IMR-90 (cell line): ENCODE measurements at regions not wholly inside any gene's neighbourhood (a gene's known extent, or its start where the extent isn't known, plus 50 kb on each side); places are given as distances from the start of the nearest gene placed in this dataset.

Experiments
- ATAC-seq: fragments of 200-7000 bp; cut with Tn5 transposase; 2 replicates; pipeline ENCODE4 v1.9.1; 2020; ENCODE audit warnings: low read depth, mild to moderate bottlenecking, moderate library complexity
- BruUV-seq: library from RNA; stranded (reverse); fragments of 400-500 nt; replicated peaks from 2 replicates; lab custom pipeline; 2021; lab: Mats Ljungman, UMichigan
- CTCF ChIA-PET: fragments of 300-600 bp; formaldehyde crosslinking; extraction: SDS; loops from one replicate; lab custom pipeline; 2021; ENCODE audit warnings: antibody characterized with exemption; lab: Yijun Ruan, JAX
- POLR2A ChIA-PET: fragments of 300-600 bp; sonication (Branson Sonifier 250); formaldehyde crosslinking; loops from one replicate; lab custom pipeline; 2022; ENCODE audit warnings: antibody characterized with exemption; ENCODE audit not compliant: unreplicated experiment; lab: Charles Lee
- DNase-seq: peaks from one replicate; pipeline ENCODE4 v3.0.0; 2013
- H2AFZ ChIP-seq: replicated peaks from 2 replicates; pipeline ENCODE3; 2013; ENCODE audit warnings: low read length, mild to moderate bottlenecking; ENCODE audit not compliant: poor library complexity
- H2AK5ac ChIP-seq: 2 replicates; pipeline ENCODE4 v1.6.1; 2013; ENCODE audit warnings: low read depth, low read length, inconsistent platforms
- H2AK9ac ChIP-seq: replicated peaks from 2 replicates; pipeline ENCODE3; 2013; ENCODE audit warnings: mild to moderate bottlenecking, low read depth, low read length, moderate library complexity; ENCODE audit not compliant: poor library complexity
- H2BK120ac ChIP-seq: 2 replicates; pipeline ENCODE4 v1.6.1; 2013; ENCODE audit warnings: low read depth, low read length, inconsistent platforms
- H2BK15ac ChIP-seq: 3 replicates; pipeline ENCODE4 v1.6.1; 2013; ENCODE audit warnings: low read depth, low read length, inconsistent platforms
- H2BK20ac ChIP-seq: 2 replicates; pipeline ENCODE4 v1.6.1; 2013; ENCODE audit warnings: low read depth, mild to moderate bottlenecking, inconsistent platforms, low read length, moderate library complexity
- H2BK5ac ChIP-seq: 2 replicates; pipeline ENCODE4 v1.6.1; 2013; ENCODE audit warnings: mild to moderate bottlenecking, low read depth, low read length, inconsistent platforms; ENCODE audit not compliant: poor library complexity, severe bottlenecking
- H3K14ac ChIP-seq: replicated peaks from 2 replicates; pipeline ENCODE4 v1.6.1; 2013; ENCODE audit warnings: low read depth, low read length, inconsistent platforms
- H3K18ac ChIP-seq: 2 replicates; pipeline ENCODE4 v1.6.1; 2013; ENCODE audit warnings: low read depth, low read length, control low read depth
- H3K23ac ChIP-seq: 2 replicates; pipeline ENCODE4 v1.6.1; 2013; ENCODE audit warnings: low read depth, low read length, inconsistent platforms
- H3K27ac ChIP-seq: 2 replicates; pipeline ENCODE4 v1.5.1; 2013; ENCODE audit warnings: mild to moderate bottlenecking, control low read depth, low read length; ENCODE audit not compliant: insufficient read depth
- H3K27me3 ChIP-seq: 2 replicates; pipeline ENCODE4 v1.6.1; 2013; ENCODE audit warnings: low read length; ENCODE audit not compliant: control insufficient read depth, insufficient read depth
- H3K36me3 ChIP-seq: 2 replicates; pipeline ENCODE4 v1.6.1; 2013; ENCODE audit warnings: low read length, mixed read lengths; ENCODE audit not compliant: control insufficient read depth, insufficient read depth
- H3K4ac ChIP-seq: 2 replicates; pipeline ENCODE4 v1.6.1; 2013; ENCODE audit warnings: low read depth, low read length, inconsistent platforms
- H3K4me1 ChIP-seq: 2 replicates; pipeline ENCODE4 v1.6.1; 2013; ENCODE audit warnings: low read length, mixed read lengths; ENCODE audit not compliant: control insufficient read depth, insufficient read depth
- H3K4me2 ChIP-seq: 2 replicates; pipeline ENCODE4 v1.6.1; 2013; ENCODE audit warnings: low read depth, mild to moderate bottlenecking, control low read depth, low read length, moderate library complexity
- H3K4me3 ChIP-seq: 2 replicates; pipeline ENCODE4 v1.5.1; 2013; ENCODE audit warnings: low read depth, mild to moderate bottlenecking, control low read depth, low read length, moderate library complexity; ENCODE audit not compliant: insufficient read depth
- H3K56ac ChIP-seq: 2 replicates; pipeline ENCODE4 v1.6.1; 2013; ENCODE audit warnings: low read length, inconsistent platforms; ENCODE audit not compliant: insufficient read depth; ENCODE audit errors: extremely low read depth
- H3K79me1 ChIP-seq, 2 experiments: 2 replicates each; pipeline ENCODE4 v1.6.1; 2013; ENCODE audit warnings: low read length in 2 of 2, inconsistent platforms in 1 of 2, low read depth in 1 of 2
- H3K9ac ChIP-seq: 2 replicates; pipeline ENCODE4 v1.6.1; 2013; ENCODE audit warnings: low read depth, low read length, control low read depth
- H3K9me1 ChIP-seq: 2 replicates; pipeline ENCODE4 v1.6.1; 2013; ENCODE audit warnings: low read length, inconsistent platforms; ENCODE audit not compliant: insufficient read depth
- H3K9me3 ChIP-seq: 2 replicates; pipeline ENCODE4 v1.6.1; 2013; ENCODE audit warnings: low read length; ENCODE audit not compliant: control insufficient read depth, insufficient read depth
- H4K20me1 ChIP-seq: 2 replicates; pipeline ENCODE4 v1.6.1; 2013; ENCODE audit warnings: low read length, inconsistent platforms; ENCODE audit not compliant: insufficient read depth
- H4K5ac ChIP-seq: 2 replicates; pipeline ENCODE4 v1.6.1; 2013; ENCODE audit warnings: mild to moderate bottlenecking, low read depth, low read length, control low read depth
- H4K8ac ChIP-seq, 2 experiments: 2 replicates each; pipeline ENCODE4 v1.6.1; 2013; ENCODE audit warnings: low read depth in 2 of 2, low read length in 2 of 2, control low read depth in 1 of 2, inconsistent platforms in 1 of 2
- H4K91ac ChIP-seq: 2 replicates; pipeline ENCODE4 v1.6.1; 2013; ENCODE audit warnings: low read depth, low read length, inconsistent platforms; ENCODE audit not compliant: insufficient read depth
- CEBPB ChIP-seq: IDR thresholded peaks from 2 replicates; pipeline ENCODE4 v1.6.1; 2012; ENCODE audit warnings: low read depth, low read length, improper control_type of control experiment
- MXI1 ChIP-seq: IDR thresholded peaks from 2 replicates; pipeline ENCODE4 v1.6.1; 2012; ENCODE audit warnings: low read depth, mild to moderate bottlenecking, low read length, moderate library complexity, borderline replicate concordance
- WGBS, 2 experiments: methylation state at CpG; one replicate each; pipeline versions ENCODE4 v1.1.5 to v1.1.7; 2013; ENCODE audit warnings: missing lambda C conversion rate in 2 of 2; ENCODE audit not compliant: insufficient read length in 1 of 2; ENCODE audit errors: extremely low coverage in 2 of 2; 5-methylcytosine and 5-hydroxymethylcytosine counted together
- dilution Hi-C: fragments of 300-500 bp; cut with HindIII; formaldehyde crosslinking; loops from one replicate; pipeline ENCODE4 v1.14.3; 2018; ENCODE audit warnings: low sequenced_read_pairs; ENCODE audit not compliant: unreplicated experiment
- in situ Hi-C: fragments of 300-500 bp; cut with MboI; formaldehyde crosslinking; loops from 3 replicates; pipeline ENCODE4 v1.14.3; 2019; ENCODE audit warnings: low sequenced_read_pairs, inconsistent platforms, mixed read lengths
- intact Hi-C: fragments of 100-400 bp; cut with micrococcal nuclease; formaldehyde crosslinking; loops from 2 replicates; pipeline ENCODE4 v1.10.0; 2022

DNA sequence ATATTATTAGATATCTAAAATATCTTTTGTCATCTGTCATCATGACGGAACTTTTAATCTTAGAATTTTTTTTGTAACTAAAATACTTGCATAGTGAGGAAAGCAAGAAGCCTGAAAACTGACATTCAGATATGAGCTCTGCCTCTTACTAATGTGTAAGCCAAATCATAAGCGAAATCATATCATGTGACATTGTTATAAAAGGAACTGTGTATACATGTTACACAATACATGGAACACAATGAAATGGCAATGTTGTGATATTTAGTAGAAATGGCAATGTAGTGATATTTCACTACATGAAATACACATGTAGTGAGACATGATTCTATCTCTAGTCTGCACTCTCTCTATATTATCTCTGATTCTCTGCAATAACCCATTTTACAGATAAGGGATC, 1016.4 kb upstream of the PIK3C3 start:
- BruUV-seq: no TSS peak
- dilution Hi-C loops (no loop called here), in situ Hi-C loops (no loop called here), intact Hi-C loops (no loop called here)
- H3K18ac ChIP-seq: no peak overlapping the region
- WGBS, 2 experiments: no CpG with 5 or more reads among the region's 2 CpGs
- H3K9me1 ChIP-seq: no peaks in the 10 kb centered on the region
- no peak overlapping the region for H4K5ac ChIP-seq
- peak; percentile 51 for TF ChIP-seq CEBPB
- TF ChIP-seq MXI1: no peak
- POLR2A ChIA-PET: no interaction called here
- no peak overlapping the region for H2BK15ac ChIP-seq
- H3K14ac ChIP-seq: no peak overlapping the region
- no peaks in the 10 kb centered on the region for H3K36me3 ChIP-seq
- DNase-seq (no peak), ATAC-seq (no peak)
- H3K27me3 ChIP-seq: no peaks in the 10 kb centered on the region
- H3K79me1 ChIP-seq: no peaks in the 10 kb centered on the region
- no peak overlapping the region for H4K91ac ChIP-seq
- H3K9me3 ChIP-seq: no peaks in the 10 kb centered on the region
- no peak overlapping the region for H3K27ac ChIP-seq
- no peak overlapping the region for H4K8ac ChIP-seq
- no peak overlapping the region for H3K56ac ChIP-seq
- no peak overlapping the region for H3K4me2 ChIP-seq
- H2AK9ac ChIP-seq: no peak overlapping the region
- no peaks in the 10 kb centered on the region for H4K20me1 ChIP-seq
- no peaks in the 10 kb centered on the region for H3K4me1 ChIP-seq
- H2BK20ac ChIP-seq: no peak overlapping the region
- H3K9ac ChIP-seq: no peak overlapping the region
- CTCF ChIA-PET: no interaction called here
- H3K23ac ChIP-seq: no peak overlapping the region
- H3K4me3 ChIP-seq: no peak overlapping the region
- H2AFZ ChIP-seq: no peak overlapping the region
- no peak overlapping the region for H2BK5ac ChIP-seq
- no peak overlapping the region for H3K4ac ChIP-seq
- no peak overlapping the region for H2AK5ac ChIP-seq
- H2BK120ac ChIP-seq: no peak overlapping the region
